Neural crest cell (in vitro differentiated cells): ENCODE measurements at regions not wholly inside any gene's neighbourhood (a gene's known extent, or its start where the extent isn't known, plus 50 kb on each side); places are given as distances from the start of the nearest gene placed in this dataset.

Source experiments
- DNase-seq: peaks from one replicate; pipeline ENCODE4 v3.0.0; 2021; ENCODE audit warnings: low read depth, mixed read lengths, low spot score
- H3K27ac Mint-ChIP-seq: one replicate; pipeline ENCODE4 v1.8.0; 2021; ENCODE audit warnings: mild to moderate bottlenecking, mixed read lengths; ENCODE audit not compliant: unreplicated experiment
- H3K27me3 Mint-ChIP-seq: 2 replicates; pipeline ENCODE4 v1.8.0; 2021; ENCODE audit warnings: low read depth, mild to moderate bottlenecking, mixed read lengths
- H3K36me3 Mint-ChIP-seq: 2 replicates; pipeline ENCODE4 v1.8.0; 2021; ENCODE audit warnings: low read depth, mild to moderate bottlenecking, mixed read lengths
- H3K4me1 Mint-ChIP-seq: 2 replicates; pipeline ENCODE4 v1.8.0; 2021; ENCODE audit warnings: mixed read lengths
- H3K4me3 Mint-ChIP-seq: one replicate; pipeline ENCODE4 v1.8.0; 2021; ENCODE audit warnings: mild to moderate bottlenecking, mixed read lengths
- H3K9me3 Mint-ChIP-seq: 2 replicates; pipeline ENCODE4 v1.8.0; 2021; ENCODE audit warnings: mixed read lengths
- TF ChIP-seq, protein P1 (sequence below): fragments of 200-600 bp; sonication (generic); conservative IDR thresholded peaks from 2 replicates; pipeline ENCODE4 v1.5.0; 2021; ENCODE audit warnings: antibody characterized with exemption, mild to moderate bottlenecking

DNA sequence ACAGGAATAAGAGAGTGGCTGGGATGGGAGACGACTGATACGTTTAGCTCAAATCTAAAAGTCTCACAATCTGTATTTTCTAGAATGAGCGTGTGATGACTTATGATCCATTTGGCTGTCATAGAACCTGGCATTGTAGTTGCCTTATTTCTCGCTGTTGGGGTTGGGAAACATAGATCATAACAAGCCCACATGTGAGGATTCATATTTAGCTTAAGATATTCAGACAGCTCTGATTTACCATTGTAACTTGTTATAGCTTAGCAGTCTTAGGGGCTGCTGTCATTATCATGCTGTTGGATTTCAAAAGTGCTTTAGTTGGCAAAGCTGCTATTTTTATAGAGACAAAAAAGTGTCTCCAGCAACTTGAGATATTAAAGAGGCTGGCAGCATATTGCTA is 871.3 kb downstream of the ZPLD1 start:
- no peak overlapping the region for H3K4me3 Mint-ChIP-seq
- H3K9me3 Mint-ChIP-seq, result peaks cover 8% of the 10 kb centered on the region
- H3K27me3 Mint-ChIP-seq, result no peaks in the 10 kb centered on the region
- no peak for DNase-seq
- TF ChIP-seq, protein P1, sequence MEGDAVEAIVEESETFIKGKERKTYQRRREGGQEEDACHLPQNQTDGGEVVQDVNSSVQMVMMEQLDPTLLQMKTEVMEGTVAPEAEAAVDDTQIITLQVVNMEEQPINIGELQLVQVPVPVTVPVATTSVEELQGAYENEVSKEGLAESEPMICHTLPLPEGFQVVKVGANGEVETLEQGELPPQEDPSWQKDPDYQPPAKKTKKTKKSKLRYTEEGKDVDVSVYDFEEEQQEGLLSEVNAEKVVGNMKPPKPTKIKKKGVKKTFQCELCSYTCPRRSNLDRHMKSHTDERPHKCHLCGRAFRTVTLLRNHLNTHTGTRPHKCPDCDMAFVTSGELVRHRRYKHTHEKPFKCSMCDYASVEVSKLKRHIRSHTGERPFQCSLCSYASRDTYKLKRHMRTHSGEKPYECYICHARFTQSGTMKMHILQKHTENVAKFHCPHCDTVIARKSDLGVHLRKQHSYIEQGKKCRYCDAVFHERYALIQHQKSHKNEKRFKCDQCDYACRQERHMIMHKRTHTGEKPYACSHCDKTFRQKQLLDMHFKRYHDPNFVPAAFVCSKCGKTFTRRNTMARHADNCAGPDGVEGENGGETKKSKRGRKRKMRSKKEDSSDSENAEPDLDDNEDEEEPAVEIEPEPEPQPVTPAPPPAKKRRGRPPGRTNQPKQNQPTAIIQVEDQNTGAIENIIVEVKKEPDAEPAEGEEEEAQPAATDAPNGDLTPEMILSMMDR, result no peak
- no peaks in the 10 kb centered on the region for H3K4me1 Mint-ChIP-seq
- no peak overlapping the region for H3K27ac Mint-ChIP-seq
- H3K36me3 Mint-ChIP-seq, result no peaks in the 10 kb centered on the region

GRCh38 chr3:103308921-103309320 is 874.1 kb downstream of the ZPLD1 start:
- no peaks in the 10 kb centered on the region for H3K27me3 Mint-ChIP-seq
- H3K9me3 Mint-ChIP-seq, result no peaks in the 10 kb centered on the region
- no peaks in the 10 kb centered on the region for H3K36me3 Mint-ChIP-seq
- H3K4me3 Mint-ChIP-seq, result no peak overlapping the region
- DNase-seq, result no peak
- no peaks in the 10 kb centered on the region for H3K4me1 Mint-ChIP-seq
- H3K27ac Mint-ChIP-seq, result no peak overlapping the region
- TF ChIP-seq, protein P1, result peak; percentile 46

GRCh38 chr3:103319912-103320311 is 885.1 kb downstream of the ZPLD1 start:
- no peaks in the 10 kb centered on the region for H3K4me1 Mint-ChIP-seq
- H3K27me3 Mint-ChIP-seq, result no peaks in the 10 kb centered on the region
- H3K4me3 Mint-ChIP-seq, result no peak overlapping the region
- H3K36me3 Mint-ChIP-seq, result no peaks in the 10 kb centered on the region
- H3K27ac Mint-ChIP-seq, result no peak overlapping the region
- no peak for DNase-seq
- H3K9me3 Mint-ChIP-seq, result peaks cover 8% of the 10 kb centered on the region
- TF ChIP-seq, protein P1, result no peak

- no peaks in the 10 kb centered on the region for H3K36me3 Mint-ChIP-seq
- no peaks in the 10 kb centered on the region for H3K4me1 Mint-ChIP-seq
- H3K4me3 Mint-ChIP-seq, result no peak overlapping the region
- H3K9me3 Mint-ChIP-seq, result no peaks in the 10 kb centered on the region
- H3K27ac Mint-ChIP-seq, result no peak overlapping the region
- H3K27me3 Mint-ChIP-seq, result no peaks in the 10 kb centered on the region
- DNase-seq, result no peak
- TF ChIP-seq, protein P1, result no peak
Observed at GRCh38 chr3:103337179-103337845, 902.5 kb downstream of the ZPLD1 start.

GRCh38 chr3:103341078-103341606 is 906.3 kb downstream of the ZPLD1 start:
- Mint-ChIP-seq H3K27me3 (no peaks in the 10 kb centered on the region), H3K4me1 (no peaks in the 10 kb centered on the region), H3K9me3 (no peaks in the 10 kb centered on the region), H3K27ac (no peak overlapping the region), H3K36me3 (no peaks in the 10 kb centered on the region), H3K4me3 (no peak overlapping the region)
- DNase-seq, result no peak
- TF ChIP-seq, protein P1, result no peak
